Fibroblast of lung (primary cell): ENCODE measurements at regions not wholly inside any gene's neighbourhood (a gene's known extent, or its start where the extent isn't known, plus 50 kb on each side); places are given as distances from the start of the nearest gene placed in this dataset.

Experiments used
- EZH2 ChIP-seq: IDR thresholded peaks from 2 replicates; pipeline ENCODE4 v1.5.1; 2012; ENCODE audit warnings: low read length, control low read depth, mild to moderate bottlenecking; ENCODE audit errors: missing control alignments
- TF ChIP-seq, protein P1 (sequence below), 2 donors: IDR thresholded peaks in 1 of 2; conservative IDR thresholded peaks in 1 of 2; 1 replicate in 1 of 2; 2 replicates in 1 of 2; pipeline ENCODE4 v1.5.1; 2011 to 2012; ENCODE audit warnings: low read length in 2 of 2, control low read depth in 1 of 2, inconsistent platforms in 1 of 2, low read depth in 1 of 2, mild to moderate bottlenecking in 1 of 2

DNA sequence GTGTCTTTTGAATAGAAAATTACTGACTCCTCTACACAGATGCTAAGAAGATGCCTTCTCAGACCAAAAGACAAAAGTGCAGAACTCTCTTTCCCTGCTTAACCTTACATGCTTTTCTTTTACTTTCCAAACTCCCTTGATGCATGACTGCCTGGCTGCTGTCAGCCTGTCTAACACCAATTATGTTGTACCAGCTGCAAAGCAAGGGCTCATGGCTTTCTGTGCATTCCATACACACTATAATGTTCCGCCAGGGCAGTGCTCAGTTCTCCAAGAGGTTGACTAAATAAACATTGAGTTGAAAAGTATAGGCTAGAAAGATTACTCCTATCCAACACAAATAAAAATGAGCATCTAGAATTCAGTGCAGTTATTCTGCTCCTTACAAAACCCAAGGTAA, 330.4 kb upstream of the NBEA start:
- TF ChIP-seq, protein P1, sequence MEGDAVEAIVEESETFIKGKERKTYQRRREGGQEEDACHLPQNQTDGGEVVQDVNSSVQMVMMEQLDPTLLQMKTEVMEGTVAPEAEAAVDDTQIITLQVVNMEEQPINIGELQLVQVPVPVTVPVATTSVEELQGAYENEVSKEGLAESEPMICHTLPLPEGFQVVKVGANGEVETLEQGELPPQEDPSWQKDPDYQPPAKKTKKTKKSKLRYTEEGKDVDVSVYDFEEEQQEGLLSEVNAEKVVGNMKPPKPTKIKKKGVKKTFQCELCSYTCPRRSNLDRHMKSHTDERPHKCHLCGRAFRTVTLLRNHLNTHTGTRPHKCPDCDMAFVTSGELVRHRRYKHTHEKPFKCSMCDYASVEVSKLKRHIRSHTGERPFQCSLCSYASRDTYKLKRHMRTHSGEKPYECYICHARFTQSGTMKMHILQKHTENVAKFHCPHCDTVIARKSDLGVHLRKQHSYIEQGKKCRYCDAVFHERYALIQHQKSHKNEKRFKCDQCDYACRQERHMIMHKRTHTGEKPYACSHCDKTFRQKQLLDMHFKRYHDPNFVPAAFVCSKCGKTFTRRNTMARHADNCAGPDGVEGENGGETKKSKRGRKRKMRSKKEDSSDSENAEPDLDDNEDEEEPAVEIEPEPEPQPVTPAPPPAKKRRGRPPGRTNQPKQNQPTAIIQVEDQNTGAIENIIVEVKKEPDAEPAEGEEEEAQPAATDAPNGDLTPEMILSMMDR (conservative IDR thresholded peaks at IDR 0.05 in 1 of 2, IDR thresholded peaks at IDR 0.05 in 1 of 2; ENCODE audit: low read depth in 1 of 2, low read length in 2 of 2) = no peak
- TF ChIP-seq EZH2 = no peak
